Body of pancreas (tissue), 4 donors: ENCODE measurements at regions not wholly inside any gene's neighbourhood (a gene's known extent, or its start where the extent isn't known, plus 50 kb on each side); places are given as distances from the start of the nearest gene placed in this dataset.

Experiments
- ATAC-seq: fragments of 150-250 bp; one replicate; pipeline ENCODE4 v1.9.1; 2016
- DNase-seq, 4 donors: peaks; one replicate each; pipeline ENCODE4 v3.0.0-alpha.2; 2019
- H3K27ac ChIP-seq, 4 donors: fragments of 200-600 bp; sonication (generic); 1 replicate in 3 of 4; 2 replicates in 1 of 4; pipeline versions ENCODE4 v1.5.1 to v1.6.1; 2016 to 2019; ENCODE audit warnings: mild to moderate bottlenecking in 1 of 4, mixed read lengths in 1 of 4, moderate library complexity in 1 of 4
- H3K27me3 ChIP-seq, 2 donors: fragments of 200-600 bp; sonication (generic); one replicate each; pipeline ENCODE4 v1.6.0; 2016; ENCODE audit warnings: mild to moderate bottlenecking in 1 of 2
- H3K36me3 ChIP-seq, 2 donors: fragments of 200-600 bp; sonication (generic); replicated peaks in 1 of 2; 2 replicates each; pipeline ENCODE4 v1.5.1; 2016; ENCODE audit warnings: low read depth in 2 of 2; ENCODE audit not compliant: insufficient read depth in 1 of 2
- H3K4me1 ChIP-seq: fragments of 200-600 bp; sonication (generic); one replicate; pipeline ENCODE4 v1.6.0; 2016
- H3K4me3 ChIP-seq, 2 donors: fragments of 200-600 bp; sonication (generic); 1 replicate in 1 of 2; 2 replicates in 1 of 2; pipeline ENCODE4 v1.5.1; 2016 to 2019
- H3K9me3 ChIP-seq, 3 donors: fragments of 200-600 bp; sonication (generic); 1 replicate in 2 of 3; 2 replicates in 1 of 3; pipeline ENCODE4 v1.5.1; 2016
- CTCF ChIP-seq, 7 experiments: fragments of 450-650 bp in 4 of 7; fragments of 200-600 bp in 3 of 7; sonication (generic) in 3 of 7; IDR thresholded peaks; one replicate each; pipeline ENCODE4 v1.5.1; 2016 to 2019; ENCODE audit warnings: antibody characterized with exemption in 7 of 7
- POLR2A ChIP-seq, 3 donors: fragments of 450-650 bp; IDR thresholded peaks; one replicate each; pipeline ENCODE4 v1.6.1; 2016; ENCODE audit warnings: antibody characterized with exemption in 3 of 3, mild to moderate bottlenecking in 2 of 3
- WGBS, 2 donors: methylation state at CpG; one replicate each; pipeline ENCODE4 v1.1.5; 2017; 5-methylcytosine and 5-hydroxymethylcytosine counted together
- intact Hi-C: fragments of 100-400 bp; cut with DNase I; formaldehyde crosslinking; loops from one replicate; pipeline ENCODE4 v1.15.1; 2023

- 78 to 80% methylated on average over 7 of the region's 7 CpGs for WGBS, 2 donors
- TF ChIP-seq POLR2A (IDR thresholded peaks at IDR 0.05) (no peak), CTCF (IDR thresholded peaks at IDR 0.05) (no peak)
- ATAC-seq (no peak), DNase-seq (no peak)
- H3K9me3 ChIP-seq, result peaks cover 0 to 5% (median 0%) of the 10 kb centered on the region in 3 donors
- H3K36me3 ChIP-seq, result no peaks in the 10 kb centered on the region
- intact Hi-C loops, result no loop called here
- no peak overlapping the region for H3K4me3 ChIP-seq
- no peaks in the 10 kb centered on the region for H3K4me1 ChIP-seq
- no peaks in the 10 kb centered on the region for H3K27me3 ChIP-seq
- no peak overlapping the region for H3K27ac ChIP-seq
These were observed 1142.9 kb downstream of the SORCS3 start for GRCh38 chr10:105783936-105784483.

- ATAC-seq, result no peak
- Histone ChIP-seq H3K27me3 (no peaks in the 10 kb centered on the region), H3K9me3 (no peaks in the 10 kb centered on the region), H3K4me3 (no peak overlapping the region), H3K27ac (no peak overlapping the region), H3K36me3 (no peaks in the 10 kb centered on the region), H3K4me1 (no peaks in the 10 kb centered on the region)
- TF ChIP-seq CTCF (IDR thresholded peaks at IDR 0.05) (no peak), POLR2A (IDR thresholded peaks at IDR 0.05) (no peak)
- no peak for DNase-seq
- intact Hi-C loops, result no loop called here
- WGBS, 2 donors, result 52 to 58% methylated on average over 1 of the region's 1 CpG
These were observed 1133.8 kb downstream of the SORCS3 start for GRCh38 chr10:105774881-105775280.

- TF ChIP-seq POLR2A (IDR thresholded peaks at IDR 0.05), result no peak
- no peak for TF ChIP-seq CTCF (IDR thresholded peaks at IDR 0.05)
- intact Hi-C loops, result no loop called here
- ATAC-seq, result no peak
- WGBS, 2 donors, result 61 to 67% methylated on average over 2 of the region's 2 CpGs
- Histone ChIP-seq H3K27ac (no peak overlapping the region), H3K4me3 (no peak overlapping the region), H3K4me1 (no peaks in the 10 kb centered on the region), H3K36me3 (no peaks in the 10 kb centered on the region), H3K9me3 (no peaks in the 10 kb centered on the region), H3K27me3 (no peaks in the 10 kb centered on the region)
- DNase-seq, result no peak
These were observed 1133.3 kb downstream of the SORCS3 start for GRCh38 chr10:105774351-105774750.

GRCh38 chr10:105770524-105771212, 1129.6 kb downstream of the SORCS3 start:
- Histone ChIP-seq H3K4me1 (no peaks in the 10 kb centered on the region), H3K4me3 (no peak overlapping the region), H3K27ac (no peak overlapping the region), H3K9me3 (no peaks in the 10 kb centered on the region), H3K36me3 (no peaks in the 10 kb centered on the region), H3K27me3 (no peaks in the 10 kb centered on the region)
- TF ChIP-seq POLR2A (IDR thresholded peaks at IDR 0.05), result no peak
- TF ChIP-seq CTCF (IDR thresholded peaks at IDR 0.05), result no peak
- 32 to 40% methylated on average over 2 of the region's 2 CpGs for WGBS, 2 donors
- DNase-seq (no peak), ATAC-seq (no peak)
- intact Hi-C loops, result no loop called here
